Lower leg skin (tissue), 3 donors: ENCODE measurements at regions not wholly inside any gene's neighbourhood (a gene's known extent, or its start where the extent isn't known, plus 50 kb on each side); places are given as distances from the start of the nearest gene placed in this dataset.

Source experiments
- POLR2A ChIP-seq, 2 donors: fragments of 450-650 bp; IDR thresholded peaks; one replicate each; pipeline ENCODE4 v1.6.1; 2016 to 2017; ENCODE audit warnings: antibody characterized with exemption in 2 of 2, mild to moderate bottlenecking in 1 of 2, moderate library complexity in 1 of 2
- TF ChIP-seq, protein P1 (sequence below), 3 donors: fragments of 450-650 bp; IDR thresholded peaks; one replicate each; pipeline ENCODE4 v1.5.1; 2016; ENCODE audit warnings: antibody characterized with exemption in 3 of 3, mild to moderate bottlenecking in 3 of 3, moderate library complexity in 2 of 3

DNA sequence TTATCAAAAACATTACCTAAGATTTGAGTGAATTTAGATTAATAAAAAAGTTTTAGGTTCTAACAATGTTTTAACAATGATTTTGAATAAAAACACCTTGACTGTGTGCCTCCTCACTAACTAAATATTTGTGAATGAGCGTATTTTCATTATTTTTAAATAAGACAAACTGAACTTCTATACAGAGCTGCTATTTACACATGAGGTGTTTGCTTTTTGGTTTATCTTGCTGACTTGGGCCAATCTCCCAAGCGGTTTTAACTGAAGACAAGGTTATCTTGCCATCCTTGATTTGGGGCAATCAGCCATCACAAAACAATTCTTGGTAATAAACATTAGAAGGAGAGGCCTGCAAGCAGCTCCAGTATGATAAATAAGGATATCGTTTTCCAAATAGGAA is 108.2 kb upstream of the NRIP1 start:
- TF ChIP-seq, protein P1, sequence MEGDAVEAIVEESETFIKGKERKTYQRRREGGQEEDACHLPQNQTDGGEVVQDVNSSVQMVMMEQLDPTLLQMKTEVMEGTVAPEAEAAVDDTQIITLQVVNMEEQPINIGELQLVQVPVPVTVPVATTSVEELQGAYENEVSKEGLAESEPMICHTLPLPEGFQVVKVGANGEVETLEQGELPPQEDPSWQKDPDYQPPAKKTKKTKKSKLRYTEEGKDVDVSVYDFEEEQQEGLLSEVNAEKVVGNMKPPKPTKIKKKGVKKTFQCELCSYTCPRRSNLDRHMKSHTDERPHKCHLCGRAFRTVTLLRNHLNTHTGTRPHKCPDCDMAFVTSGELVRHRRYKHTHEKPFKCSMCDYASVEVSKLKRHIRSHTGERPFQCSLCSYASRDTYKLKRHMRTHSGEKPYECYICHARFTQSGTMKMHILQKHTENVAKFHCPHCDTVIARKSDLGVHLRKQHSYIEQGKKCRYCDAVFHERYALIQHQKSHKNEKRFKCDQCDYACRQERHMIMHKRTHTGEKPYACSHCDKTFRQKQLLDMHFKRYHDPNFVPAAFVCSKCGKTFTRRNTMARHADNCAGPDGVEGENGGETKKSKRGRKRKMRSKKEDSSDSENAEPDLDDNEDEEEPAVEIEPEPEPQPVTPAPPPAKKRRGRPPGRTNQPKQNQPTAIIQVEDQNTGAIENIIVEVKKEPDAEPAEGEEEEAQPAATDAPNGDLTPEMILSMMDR (IDR thresholded peaks at IDR 0.05): no peak
- no peak for TF ChIP-seq POLR2A (IDR thresholded peaks at IDR 0.05)
